Muscle of leg (tissue), 3 donors: ENCODE measurements at regions not wholly inside any gene's neighbourhood (a gene's known extent, or its start where the extent isn't known, plus 50 kb on each side); places are given as distances from the start of the nearest gene placed in this dataset.

ENCODE experiments used
- DNase-seq: peaks from one replicate; pipeline ENCODE4 v3.0.0; 2013
- H3K27ac ChIP-seq: one replicate; pipeline ENCODE4 v1.5.1; 2013; ENCODE audit warnings: mild to moderate bottlenecking, low read length, control low read depth
- H3K27me3 ChIP-seq: one replicate; pipeline ENCODE4 v1.6.1; 2013; ENCODE audit warnings: low read length; ENCODE audit not compliant: control insufficient read depth, insufficient read depth
- H3K36me3 ChIP-seq: one replicate; pipeline ENCODE4 v1.6.1; 2013; ENCODE audit warnings: low read length; ENCODE audit not compliant: control insufficient read depth, insufficient read depth
- H3K4me1 ChIP-seq: one replicate; pipeline ENCODE4 v1.6.1; 2013; ENCODE audit warnings: low read length; ENCODE audit not compliant: control insufficient read depth, insufficient read depth
- H3K4me3 ChIP-seq: one replicate; pipeline ENCODE4 v1.5.1; 2013; ENCODE audit warnings: low read length, control low read depth
- H3K9me3 ChIP-seq: replicated peaks from 2 replicates; pipeline ENCODE4 v1.6.1; 2013; ENCODE audit warnings: low read depth, low read length; ENCODE audit not compliant: control insufficient read depth
- WGBS: methylation state at CpG from one replicate; pipeline ENCODE4 v1.1.5; 2013; ENCODE audit warnings: missing lambda C conversion rate; ENCODE audit not compliant: insufficient coverage; 5-methylcytosine and 5-hydroxymethylcytosine counted together

DNA sequence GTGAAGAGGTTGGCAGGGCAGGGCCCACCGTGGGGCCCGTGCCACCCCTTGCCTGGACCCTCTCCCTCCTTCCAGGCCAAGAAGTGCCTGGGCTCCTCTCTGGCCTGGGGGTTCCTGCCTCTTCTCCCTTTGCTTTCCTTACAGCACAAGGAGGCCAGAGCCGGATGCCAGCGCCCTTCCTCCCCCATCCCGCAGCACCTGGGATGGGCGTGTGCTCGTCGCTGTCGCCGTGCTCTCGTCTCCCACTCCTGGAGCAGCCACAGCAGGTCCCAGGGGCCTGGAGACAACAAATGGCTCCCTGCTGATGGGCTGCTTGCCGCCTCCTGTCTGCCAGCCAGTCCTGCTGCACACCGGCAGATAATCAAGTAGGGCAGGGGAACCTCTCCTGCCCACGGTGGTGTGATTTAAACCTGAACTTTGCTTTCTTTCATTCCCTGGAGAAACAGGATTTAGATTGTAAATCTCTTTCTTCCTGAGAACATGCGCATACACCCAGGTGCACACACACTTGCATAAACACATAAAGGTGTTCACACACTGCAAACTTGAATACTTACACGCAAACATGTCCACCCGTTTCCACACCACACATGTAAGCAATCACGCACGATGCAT lies 50.8 kb upstream of the POU3F1 start:
- 33% methylated on average over 12 of the region's 19 CpGs for WGBS
- peaks cover 12% of the 10 kb centered on the region for H3K27me3 ChIP-seq
- H3K4me3 ChIP-seq, result no peak overlapping the region
- H3K9me3 ChIP-seq, result no peaks in the 10 kb centered on the region
- H3K4me1 ChIP-seq, result peaks cover 18% of the 10 kb centered on the region
- DNase-seq, result no peak
- H3K36me3 ChIP-seq, result no peaks in the 10 kb centered on the region
- no peak overlapping the region for H3K27ac ChIP-seq
